Natural killer cell (primary cell): ENCODE measurements at regions not wholly inside any gene's neighbourhood (a gene's known extent, or its start where the extent isn't known, plus 50 kb on each side); places are given as distances from the start of the nearest gene placed in this dataset.

Experiments
- ATAC-seq, 3 donors: fragments of 150-1000 bp in 2 of 3; fragments of 200-7000 bp in 1 of 3; cut with Tn5 transposase; 1 replicate in 1 of 3; 2 replicates in 2 of 3; pipeline ENCODE4 v1.10.0; 2021; ENCODE audit warnings: mild to moderate bottlenecking in 2 of 3, moderate library complexity in 2 of 3
- DNase-seq, 2 donors: peaks; one replicate each; pipeline versions ENCODE4 v3.0.0 to v3.0.0-alpha.2; 2013 to 2021; ENCODE audit warnings: mixed read lengths in 1 of 2
- H3K27ac ChIP-seq: one replicate; pipeline ENCODE4 v1.5.1; 2013; ENCODE audit warnings: mild to moderate bottlenecking, low read length
- H3K27me3 ChIP-seq: one replicate; pipeline ENCODE4 v1.6.1; 2013; ENCODE audit warnings: low read length; ENCODE audit not compliant: control insufficient read depth, insufficient read depth
- H3K36me3 ChIP-seq: one replicate; pipeline ENCODE4 v1.6.1; 2013; ENCODE audit warnings: low read length; ENCODE audit not compliant: control insufficient read depth, insufficient read depth
- H3K4me1 ChIP-seq: one replicate; pipeline ENCODE4 v1.6.1; 2013; ENCODE audit warnings: low read length; ENCODE audit not compliant: control insufficient read depth, insufficient read depth
- H3K4me3 ChIP-seq: one replicate; pipeline ENCODE4 v1.5.1; 2013; ENCODE audit warnings: low read length
- H3K9me3 ChIP-seq: one replicate; pipeline ENCODE4 v1.6.1; 2013; ENCODE audit warnings: low read length; ENCODE audit not compliant: control insufficient read depth, insufficient read depth
- H3K27ac Mint-ChIP-seq, 2 donors: one replicate each; pipeline ENCODE4 v1.8.0; 2022; ENCODE audit warnings: mild to moderate bottlenecking in 2 of 2, mixed read lengths in 2 of 2, moderate library complexity in 1 of 2
- H3K27me3 Mint-ChIP-seq, 2 donors: one replicate each; pipeline ENCODE4 v1.8.0; 2022; ENCODE audit warnings: low read depth in 2 of 2, mixed read lengths in 2 of 2
- H3K36me3 Mint-ChIP-seq: one replicate; pipeline ENCODE4 v1.8.0; 2022; ENCODE audit warnings: mixed read lengths
- H3K4me1 Mint-ChIP-seq, 2 donors: one replicate each; pipeline ENCODE4 v1.8.0; 2022; ENCODE audit warnings: mixed read lengths in 2 of 2
- H3K4me3 Mint-ChIP-seq: one replicate; pipeline ENCODE4 v1.8.0; 2022; ENCODE audit warnings: mild to moderate bottlenecking, moderate library complexity, mixed read lengths
- H3K9me3 Mint-ChIP-seq, 2 donors: one replicate each; pipeline ENCODE4 v1.8.0; 2022; ENCODE audit warnings: mixed read lengths in 2 of 2
- WGBS: methylation state at CpG from one replicate; pipeline ENCODE4 v1.1.7; 2013; ENCODE audit warnings: missing lambda C conversion rate; ENCODE audit not compliant: insufficient coverage; 5-methylcytosine and 5-hydroxymethylcytosine counted together
- intact Hi-C: fragments of 100-400 bp; cut with micrococcal nuclease; formaldehyde crosslinking; loops from one replicate; pipeline ENCODE4 v1.14.2; 2022
- TF ChIP-seq, protein P1 (sequence below): fragments of 200-600 bp; IDR thresholded peaks from one replicate; pipeline ENCODE4 v1.8.0; 2022; ENCODE audit warnings: antibody characterized with exemption

DNA sequence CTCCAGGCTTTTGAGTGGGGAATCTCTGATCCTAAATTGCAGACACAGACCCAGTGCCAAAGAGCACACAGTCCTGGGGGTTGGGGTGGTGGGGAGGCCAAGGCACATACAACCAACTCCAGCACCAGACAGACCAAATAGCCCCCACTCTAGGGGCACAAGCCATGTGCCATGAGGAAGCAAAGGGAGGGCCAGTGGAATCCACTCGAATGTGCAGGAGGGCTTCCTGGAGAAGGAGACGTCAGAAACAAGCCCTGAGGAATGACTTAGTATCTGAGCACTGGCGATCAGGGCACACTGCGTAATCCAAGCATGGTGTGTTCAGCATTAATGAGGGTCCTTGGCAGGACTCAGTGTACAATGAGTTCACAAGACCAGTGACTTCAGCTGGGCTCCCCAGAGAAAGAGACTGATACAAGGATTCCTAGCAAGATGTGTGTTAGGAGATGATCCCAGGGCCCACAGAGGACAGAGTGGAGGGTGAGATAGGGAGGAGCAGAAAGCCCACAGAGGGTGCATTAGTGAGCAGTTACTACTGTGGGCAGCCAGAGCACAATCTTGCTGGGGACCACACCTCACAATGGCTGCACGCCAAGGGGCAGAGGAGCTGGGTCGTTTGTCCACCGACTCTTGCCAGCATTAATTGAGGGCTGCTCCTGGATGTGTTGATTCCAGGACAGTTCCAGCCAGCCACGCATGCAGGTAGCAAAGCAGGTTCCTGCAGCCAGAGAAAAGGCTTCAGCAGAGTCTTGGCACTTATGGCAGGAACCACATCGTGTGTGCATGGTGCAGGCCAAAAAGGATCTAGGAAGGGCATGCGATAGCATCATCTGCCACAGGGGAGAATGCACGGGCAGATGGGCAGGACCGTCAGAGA, 152.6 kb upstream of the VSTM2B start:
- no peaks in the 10 kb centered on the region for H3K9me3 ChIP-seq
- no peak overlapping the region for H3K4me3 ChIP-seq
- H3K4me1 ChIP-seq = no peaks in the 10 kb centered on the region
- intact Hi-C loops = no loop called here
- H3K36me3 Mint-ChIP-seq = no peaks in the 10 kb centered on the region
- ATAC-seq (no peak), DNase-seq (no peak)
- no peak overlapping the region for H3K27ac ChIP-seq
- H3K36me3 ChIP-seq = no peaks in the 10 kb centered on the region
- no peak overlapping the region for H3K27ac Mint-ChIP-seq
- WGBS = 79% methylated on average over 12 of the region's 12 CpGs
- TF ChIP-seq, protein P1, sequence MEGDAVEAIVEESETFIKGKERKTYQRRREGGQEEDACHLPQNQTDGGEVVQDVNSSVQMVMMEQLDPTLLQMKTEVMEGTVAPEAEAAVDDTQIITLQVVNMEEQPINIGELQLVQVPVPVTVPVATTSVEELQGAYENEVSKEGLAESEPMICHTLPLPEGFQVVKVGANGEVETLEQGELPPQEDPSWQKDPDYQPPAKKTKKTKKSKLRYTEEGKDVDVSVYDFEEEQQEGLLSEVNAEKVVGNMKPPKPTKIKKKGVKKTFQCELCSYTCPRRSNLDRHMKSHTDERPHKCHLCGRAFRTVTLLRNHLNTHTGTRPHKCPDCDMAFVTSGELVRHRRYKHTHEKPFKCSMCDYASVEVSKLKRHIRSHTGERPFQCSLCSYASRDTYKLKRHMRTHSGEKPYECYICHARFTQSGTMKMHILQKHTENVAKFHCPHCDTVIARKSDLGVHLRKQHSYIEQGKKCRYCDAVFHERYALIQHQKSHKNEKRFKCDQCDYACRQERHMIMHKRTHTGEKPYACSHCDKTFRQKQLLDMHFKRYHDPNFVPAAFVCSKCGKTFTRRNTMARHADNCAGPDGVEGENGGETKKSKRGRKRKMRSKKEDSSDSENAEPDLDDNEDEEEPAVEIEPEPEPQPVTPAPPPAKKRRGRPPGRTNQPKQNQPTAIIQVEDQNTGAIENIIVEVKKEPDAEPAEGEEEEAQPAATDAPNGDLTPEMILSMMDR = no peak
- peaks cover 0 to under 1% of the 10 kb centered on the region in 2 donors for H3K4me1 Mint-ChIP-seq
- peaks cover 1 to 14% of the 10 kb centered on the region in 2 donors for H3K27me3 Mint-ChIP-seq
- H3K9me3 Mint-ChIP-seq = no peaks in the 10 kb centered on the region
- H3K4me3 Mint-ChIP-seq = no peak overlapping the region
- H3K27me3 ChIP-seq = no peaks in the 10 kb centered on the region

DNA sequence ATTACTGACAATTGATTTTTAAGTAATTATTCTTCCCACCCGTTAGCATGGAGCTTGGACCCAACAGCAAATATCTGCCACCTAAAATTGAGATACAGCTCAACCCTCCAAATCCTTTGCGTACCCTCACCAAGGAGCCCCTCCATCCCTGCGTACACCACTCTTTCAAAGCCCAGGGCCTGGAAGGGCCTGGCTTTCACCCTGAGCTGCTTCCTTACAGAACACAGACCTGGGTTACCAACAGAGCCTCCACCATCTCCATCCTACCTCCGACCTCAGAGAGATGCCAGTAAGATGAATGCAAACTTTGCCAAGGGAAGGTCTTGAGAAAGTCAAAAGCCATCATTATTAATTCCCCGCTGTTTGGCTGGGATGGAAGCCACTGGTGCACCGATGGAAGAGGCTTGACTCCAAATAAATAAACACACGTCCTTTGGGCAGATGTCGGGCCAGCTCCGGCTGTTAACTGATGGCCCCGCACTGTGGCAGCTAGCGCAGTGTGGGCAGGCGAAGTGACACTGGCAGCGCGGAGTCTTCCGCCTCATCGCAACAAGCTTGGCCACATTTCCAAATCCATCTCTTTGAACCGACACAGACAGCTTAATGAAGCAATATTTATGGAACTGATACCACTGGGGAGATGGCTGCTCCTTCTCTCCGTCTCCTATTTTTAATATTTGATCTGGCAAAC, 150.2 kb upstream of the VSTM2B start:
- no peak for DNase-seq
- WGBS = 93% methylated on average over 18 of the region's 18 CpGs

DNA sequence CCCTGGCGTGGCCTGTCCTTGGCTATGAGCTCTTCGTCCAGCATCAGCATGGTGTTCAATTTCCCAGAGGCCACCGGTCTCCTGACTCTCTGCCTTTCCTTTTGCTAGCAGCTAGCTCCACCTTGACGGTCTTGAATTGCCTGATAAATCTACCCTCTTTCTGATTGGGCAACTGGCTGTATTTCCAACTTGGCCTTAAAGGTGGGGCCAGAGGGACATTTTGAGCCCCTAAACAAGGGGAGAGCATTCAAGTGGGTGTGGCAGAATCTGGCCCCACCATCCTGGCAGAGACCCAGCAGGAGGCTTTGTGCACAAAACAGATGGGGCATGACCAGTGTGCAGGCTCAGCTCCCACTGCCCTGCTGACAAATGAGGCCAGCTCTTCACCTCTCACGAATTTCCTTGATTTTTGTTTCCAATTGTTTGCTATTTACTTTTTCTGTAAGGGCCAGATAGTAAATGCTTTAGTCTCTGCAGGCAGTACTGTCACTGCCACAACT, 148.9 kb upstream of the VSTM2B start:
- TF ChIP-seq, protein P1 = no peak
- ATAC-seq = no peak
- H3K27me3 Mint-ChIP-seq = peaks cover 16 to 28% of the 10 kb centered on the region in 2 donors

More for the DNA sequence above, 150.2 kb upstream of the VSTM2B start:
- intact Hi-C loops = no loop called here
- Mint-ChIP-seq H3K27ac (no peak overlapping the region), H3K27me3 (peaks cover 16 to 24% of the 10 kb centered on the region in 2 donors), H3K9me3 (no peaks in the 10 kb centered on the region), H3K4me1 (no peaks in the 10 kb centered on the region), H3K36me3 (no peaks in the 10 kb centered on the region), H3K4me3 (no peak overlapping the region)
- TF ChIP-seq, protein P1 = no peak
- no peaks in the 10 kb centered on the region for H3K27me3 ChIP-seq
- H3K36me3 ChIP-seq = no peaks in the 10 kb centered on the region
- H3K4me3 ChIP-seq = no peak overlapping the region
- H3K27ac ChIP-seq = no peak overlapping the region
- H3K9me3 ChIP-seq = no peaks in the 10 kb centered on the region
- ATAC-seq = no peak
- no peaks in the 10 kb centered on the region for H3K4me1 ChIP-seq

More for the DNA sequence above, 148.9 kb upstream of the VSTM2B start:
- Histone ChIP-seq H3K36me3 (no peaks in the 10 kb centered on the region), H3K9me3 (no peaks in the 10 kb centered on the region), H3K4me1 (no peaks in the 10 kb centered on the region), H3K4me3 (no peak overlapping the region), H3K27me3 (no peaks in the 10 kb centered on the region), H3K27ac (no peak overlapping the region)
- Mint-ChIP-seq H3K9me3 (no peaks in the 10 kb centered on the region), H3K4me3 (no peak overlapping the region), H3K27ac (no peak overlapping the region), H3K4me1 (no peaks in the 10 kb centered on the region), H3K36me3 (no peaks in the 10 kb centered on the region)
- DNase-seq = no peak
- intact Hi-C loops = no loop called here
- WGBS = 68% methylated on average over 5 of the region's 5 CpGs
